H1 (cell line): ENCODE measurements at regions not wholly inside any gene's neighbourhood (a gene's known extent, or its start where the extent isn't known, plus 50 kb on each side); places are given as distances from the start of the nearest gene placed in this dataset.

Experiments used
- EP300 ChIP-seq, 2 experiments: IDR thresholded peaks; 1 replicate in 1 of 2; 2 replicates in 1 of 2; pipeline ENCODE4 v1.6.1; 2011 to 2012; ENCODE audit warnings: low read depth in 2 of 2, low read length in 2 of 2, mild to moderate bottlenecking in 2 of 2, borderline replicate concordance in 1 of 2, inconsistent platforms in 1 of 2, moderate library complexity in 1 of 2
- HDAC2 ChIP-seq, 2 experiments: fragments of 300-600 bp in 1 of 2; sonication (generic) in 1 of 2; IDR thresholded peaks; 2 replicates each; pipeline ENCODE4 v1.6.1; 2011 to 2012; ENCODE audit warnings: low read depth in 2 of 2, low read length in 2 of 2, mild to moderate bottlenecking in 2 of 2, moderate library complexity in 2 of 2, borderline replicate concordance in 1 of 2, inconsistent platforms in 1 of 2
- JUND ChIP-seq: IDR thresholded peaks from 2 replicates; pipeline ENCODE4 v1.6.1; 2011; ENCODE audit warnings: mild to moderate bottlenecking, improper control_type of control experiment, low read length
- MAFK ChIP-seq: IDR thresholded peaks from 2 replicates; pipeline ENCODE4 v1.6.1; 2012; ENCODE audit warnings: low read depth, mild to moderate bottlenecking, improper control_type of control experiment, low read length
- NANOG ChIP-seq: IDR thresholded peaks from 2 replicates; pipeline ENCODE4 v1.6.1; 2011; ENCODE audit warnings: low read length, low read depth, mild to moderate bottlenecking, inconsistent platforms; ENCODE audit not compliant: insufficient read depth, poor library complexity, severe bottlenecking
- NRF1 ChIP-seq: IDR thresholded peaks from 2 replicates; pipeline ENCODE4 v1.6.1; 2011; ENCODE audit warnings: mild to moderate bottlenecking, low read depth, low read length, improper control_type of control experiment
- POLR2AphosphoS5 ChIP-seq: IDR thresholded peaks from 2 replicates; pipeline ENCODE4 v1.6.1; 2011; ENCODE audit warnings: low read depth, low read length
- RAD21 ChIP-seq, 2 experiments: IDR thresholded peaks in 1 of 2; conservative IDR thresholded peaks in 1 of 2; 2 replicates each; pipeline ENCODE4 v1.6.1; 2011; ENCODE audit warnings: low read depth in 2 of 2, low read length in 2 of 2, improper control_type of control experiment in 1 of 2, inconsistent platforms in 1 of 2, mild to moderate bottlenecking in 1 of 2, moderate library complexity in 1 of 2
- SIN3A ChIP-seq, 2 experiments: IDR thresholded peaks in 1 of 2; conservative IDR thresholded peaks in 1 of 2; 2 replicates each; pipeline ENCODE4 v1.6.1; 2011 to 2012; ENCODE audit warnings: low read length in 2 of 2, improper control_type of control experiment in 1 of 2, low read depth in 1 of 2, mild to moderate bottlenecking in 1 of 2
- TF ChIP-seq, protein P1 (sequence below), 3 experiments: IDR thresholded peaks; 1 replicate in 2 of 3; 2 replicates in 1 of 3; pipeline versions ENCODE4 v1.5.1 to v1.6.1; 2011; ENCODE audit warnings: low read length in 3 of 3, mild to moderate bottlenecking in 3 of 3, inconsistent platforms in 2 of 3, low read depth in 1 of 3, moderate library complexity in 1 of 3; ENCODE audit not compliant: insufficient read depth in 1 of 3; ENCODE audit errors: control extremely low read depth in 1 of 3

GRCh38 chr10:8187171-8187666, 132.7 kb downstream of the GATA3 start:
- TF ChIP-seq EP300 (IDR thresholded peaks at IDR 0.05; ENCODE audit: borderline replicate concordance in 1 of 2, low read depth in 2 of 2, low read length in 2 of 2) (no peak), SIN3A (conservative IDR thresholded peaks at IDR 0.05 in 1 of 2, IDR thresholded peaks at IDR 0.05 in 1 of 2; ENCODE audit: low read depth in 1 of 2, low read length in 2 of 2) (no peak), NANOG (no peak), RAD21 (IDR thresholded peaks at IDR 0.05 in 1 of 2, conservative IDR thresholded peaks at IDR 0.05 in 1 of 2; ENCODE audit: low read depth in 2 of 2, low read length in 2 of 2) (no peak), NRF1 (no peak), POLR2AphosphoS5 (no peak), MAFK (no peak), JUND (no peak), HDAC2 (IDR thresholded peaks at IDR 0.05; ENCODE audit: borderline replicate concordance in 1 of 2, low read depth in 2 of 2, low read length in 2 of 2) (no peak)
- TF ChIP-seq, protein P1, sequence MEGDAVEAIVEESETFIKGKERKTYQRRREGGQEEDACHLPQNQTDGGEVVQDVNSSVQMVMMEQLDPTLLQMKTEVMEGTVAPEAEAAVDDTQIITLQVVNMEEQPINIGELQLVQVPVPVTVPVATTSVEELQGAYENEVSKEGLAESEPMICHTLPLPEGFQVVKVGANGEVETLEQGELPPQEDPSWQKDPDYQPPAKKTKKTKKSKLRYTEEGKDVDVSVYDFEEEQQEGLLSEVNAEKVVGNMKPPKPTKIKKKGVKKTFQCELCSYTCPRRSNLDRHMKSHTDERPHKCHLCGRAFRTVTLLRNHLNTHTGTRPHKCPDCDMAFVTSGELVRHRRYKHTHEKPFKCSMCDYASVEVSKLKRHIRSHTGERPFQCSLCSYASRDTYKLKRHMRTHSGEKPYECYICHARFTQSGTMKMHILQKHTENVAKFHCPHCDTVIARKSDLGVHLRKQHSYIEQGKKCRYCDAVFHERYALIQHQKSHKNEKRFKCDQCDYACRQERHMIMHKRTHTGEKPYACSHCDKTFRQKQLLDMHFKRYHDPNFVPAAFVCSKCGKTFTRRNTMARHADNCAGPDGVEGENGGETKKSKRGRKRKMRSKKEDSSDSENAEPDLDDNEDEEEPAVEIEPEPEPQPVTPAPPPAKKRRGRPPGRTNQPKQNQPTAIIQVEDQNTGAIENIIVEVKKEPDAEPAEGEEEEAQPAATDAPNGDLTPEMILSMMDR (IDR thresholded peaks at IDR 0.05; ENCODE audit: control extremely low read depth in 1 of 3, insufficient read depth in 1 of 3, low read depth in 1 of 3, low read length in 3 of 3): no peak
